Sigmoid colon (tissue), 3 donors: ENCODE measurements at regions not wholly inside any gene's neighbourhood (a gene's known extent, or its start where the extent isn't known, plus 50 kb on each side); places are given as distances from the start of the nearest gene placed in this dataset.

Experiments
- CTCF ChIP-seq, 4 experiments: fragments of 450-650 bp in 3 of 4; fragments of 200-600 bp in 1 of 4; IDR thresholded peaks; one replicate each; pipeline ENCODE4 v1.5.1; 2016 to 2019; ENCODE audit warnings: antibody characterized with exemption in 4 of 4, mild to moderate bottlenecking in 3 of 4, moderate library complexity in 2 of 4
- POLR2A ChIP-seq, 2 donors: fragments of 450-650 bp; IDR thresholded peaks; one replicate each; pipeline ENCODE4 v1.6.1; 2016; ENCODE audit warnings: antibody characterized with exemption in 2 of 2, mild to moderate bottlenecking in 2 of 2, moderate library complexity in 2 of 2

- TF ChIP-seq CTCF (IDR thresholded peaks at IDR 0.05) (no peak), POLR2A (IDR thresholded peaks at IDR 0.05) (no peak)
These were observed 131.2 kb downstream of the HS3ST3B1 start for GRCh38 chr17:14432079-14432478.
